Endodermal cell (in vitro differentiated cells): ENCODE measurements at regions not wholly inside any gene's neighbourhood (a gene's known extent, or its start where the extent isn't known, plus 50 kb on each side); places are given as distances from the start of the nearest gene placed in this dataset.
A peak's percentile ranks its signal among the peaks of the same experiment; 100 is the strongest.

Experiments
- DNase-seq: peaks from one replicate; pipeline ENCODE4 v3.0.0-alpha.2; 2017
- H3K27ac ChIP-seq: 2 replicates; pipeline ENCODE4 v1.5.1; 2013; ENCODE audit warnings: mild to moderate bottlenecking, low read depth, low read length, moderate library complexity
- H3K27me3 ChIP-seq: 2 replicates; pipeline ENCODE4 v1.6.1; 2013; ENCODE audit warnings: mild to moderate bottlenecking, low read length, moderate library complexity; ENCODE audit not compliant: insufficient read depth, control insufficient read depth, poor library complexity, severe bottlenecking
- H3K36me3 ChIP-seq: 2 replicates; pipeline ENCODE4 v1.7.0; 2013; ENCODE audit warnings: mild to moderate bottlenecking, low read length, moderate library complexity; ENCODE audit not compliant: control insufficient read depth, insufficient read depth
- H3K4me1 ChIP-seq: one replicate; pipeline ENCODE4 v1.7.0; 2013; ENCODE audit warnings: low read length; ENCODE audit not compliant: control insufficient read depth, insufficient read depth
- H3K4me3 ChIP-seq: 2 replicates; pipeline ENCODE4 v1.5.1; 2013; ENCODE audit warnings: mild to moderate bottlenecking, low read length, moderate library complexity
- H3K9ac ChIP-seq: 2 replicates; pipeline ENCODE4 v1.6.1; 2013; ENCODE audit warnings: mild to moderate bottlenecking, low read length, moderate library complexity; ENCODE audit not compliant: poor library complexity, severe bottlenecking; ENCODE audit errors: extremely low read depth
- H3K9me3 ChIP-seq: 2 replicates; pipeline ENCODE4 v1.6.1; 2013; ENCODE audit warnings: mild to moderate bottlenecking, low read length, moderate library complexity; ENCODE audit not compliant: control insufficient read depth
- H3K27ac Mint-ChIP-seq: 2 replicates; pipeline ENCODE4 v1.8.0; 2020; ENCODE audit warnings: mixed read lengths
- H3K27me3 Mint-ChIP-seq: 2 replicates; pipeline ENCODE4 v1.8.0; 2021; ENCODE audit warnings: mild to moderate bottlenecking, mixed read lengths; ENCODE audit not compliant: insufficient read depth
- H3K36me3 Mint-ChIP-seq: 2 replicates; pipeline ENCODE4 v1.8.0; 2020; ENCODE audit warnings: low read depth, mixed read lengths
- H3K4me1 Mint-ChIP-seq: 2 replicates; pipeline ENCODE4 v1.8.0; 2020; ENCODE audit warnings: mixed read lengths
- H3K4me3 Mint-ChIP-seq: 2 replicates; pipeline ENCODE4 v1.8.0; 2020; ENCODE audit warnings: mild to moderate bottlenecking, moderate library complexity, mixed read lengths
- H3K9me3 Mint-ChIP-seq: 2 replicates; pipeline ENCODE4 v1.8.0; 2020; ENCODE audit warnings: mild to moderate bottlenecking, mixed read lengths
- CTCF ChIP-seq: fragments of 200-600 bp; sonication (generic); conservative IDR thresholded peaks from 2 replicates; pipeline ENCODE4 v1.5.0; 2021; ENCODE audit warnings: antibody characterized with exemption, mild to moderate bottlenecking
- WGBS, 2 experiments: methylation state at CpG; one replicate each; pipeline versions ENCODE4 v1.1.5 to v1.1.7; 2013; ENCODE audit warnings: missing lambda C conversion rate in 2 of 2, mixed read lengths in 1 of 2; ENCODE audit not compliant: insufficient coverage in 1 of 2, insufficient read length in 1 of 2; 5-methylcytosine and 5-hydroxymethylcytosine counted together

DNA sequence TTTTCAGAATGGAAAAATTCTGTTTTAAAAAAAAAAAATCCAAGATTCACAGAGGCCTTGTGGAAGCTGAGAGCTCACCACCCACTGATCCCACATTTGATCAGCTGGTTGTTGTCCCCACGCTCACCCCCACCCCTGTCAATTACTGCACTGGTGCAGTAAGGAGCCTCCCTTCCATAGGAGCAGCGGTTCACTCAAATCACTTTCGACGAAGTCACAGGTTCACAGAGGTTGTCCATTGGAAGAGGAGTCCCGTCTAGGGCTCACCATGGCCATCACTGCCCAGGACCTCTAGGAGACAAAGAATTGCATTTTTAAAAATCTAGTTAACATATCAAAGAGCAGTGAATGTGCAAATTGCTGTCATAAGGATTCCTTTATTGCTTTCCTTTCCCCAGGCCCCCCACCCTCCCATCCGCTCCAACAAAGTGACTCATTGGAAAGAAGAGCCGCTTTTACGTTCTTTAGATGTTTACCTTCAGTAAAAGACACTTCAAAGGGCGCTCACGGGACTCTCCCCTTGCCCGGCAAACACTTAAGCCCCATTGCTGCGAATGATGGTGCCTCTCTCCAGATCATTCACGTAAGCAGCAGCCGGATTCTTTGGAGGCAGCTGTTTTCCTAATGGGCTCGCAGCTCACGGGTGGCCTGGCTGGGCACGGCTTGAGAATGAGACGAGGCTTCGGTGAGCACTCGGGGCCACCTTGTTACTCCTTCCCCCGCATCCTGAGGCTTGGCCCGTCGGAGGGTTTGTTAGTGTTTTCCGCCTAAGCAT, 165.5 kb upstream of the SALL3 start:
- DNase-seq = no peak
- no peak overlapping the region for H3K4me3 ChIP-seq

GRCh38 chr18:78814766-78815165, 164.9 kb upstream of the SALL3 start:
- H3K9me3 Mint-ChIP-seq = no peaks in the 10 kb centered on the region

More for the DNA sequence above, 165.5 kb upstream of the SALL3 start:
- Mint-ChIP-seq H3K27me3 (peaks cover 33% of the 10 kb centered on the region), H3K27ac (no peak overlapping the region), H3K4me3 (peak overlapping the region; percentile 12), H3K4me1 (peaks cover 24% of the 10 kb centered on the region), H3K9me3 (no peaks in the 10 kb centered on the region), H3K36me3 (no peaks in the 10 kb centered on the region)
- Histone ChIP-seq H3K27me3 (peaks cover 20% of the 10 kb centered on the region), H3K36me3 (no peaks in the 10 kb centered on the region), H3K4me1 (no peaks in the 10 kb centered on the region), H3K27ac (no peak overlapping the region), H3K9me3 (peaks cover 6% of the 10 kb centered on the region), H3K9ac (no peak overlapping the region)
- no peak for TF ChIP-seq CTCF
- 28 to 47% methylated on average over 17 to 24 of the region's 24 CpGs for WGBS, 2 experiments

DNA sequence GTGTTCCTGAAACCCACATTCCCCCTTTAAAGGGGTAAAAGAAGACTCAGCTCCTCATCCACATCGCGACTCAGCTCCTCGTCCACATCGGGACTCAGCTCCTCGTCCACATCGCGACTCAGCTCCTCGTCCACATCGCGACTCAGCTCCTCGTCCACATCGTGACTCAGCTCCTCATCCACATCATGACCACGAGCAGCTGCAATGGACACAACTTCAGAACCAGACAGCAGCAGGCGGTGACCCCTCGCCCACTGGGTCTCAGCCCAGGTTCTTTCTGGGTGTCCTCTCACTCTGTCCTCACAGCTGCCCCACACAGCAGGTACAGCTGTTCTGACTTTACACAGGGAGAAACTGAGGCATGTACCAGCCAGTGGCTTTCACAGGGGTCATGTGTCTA, 163.5 kb upstream of the SALL3 start:
- no peak for DNase-seq
- no peaks in the 10 kb centered on the region for H3K36me3 Mint-ChIP-seq
- H3K4me1 Mint-ChIP-seq = peaks cover 24% of the 10 kb centered on the region
- Histone ChIP-seq H3K27me3 (peaks cover 20% of the 10 kb centered on the region), H3K36me3 (no peaks in the 10 kb centered on the region), H3K4me1 (no peaks in the 10 kb centered on the region), H3K9me3 (no peaks in the 10 kb centered on the region), H3K27ac (no peak overlapping the region), H3K4me3 (no peak overlapping the region), H3K9ac (no peak overlapping the region)
- H3K27me3 Mint-ChIP-seq = peaks cover 33% of the 10 kb centered on the region
- no peak overlapping the region for H3K27ac Mint-ChIP-seq
- no peaks in the 10 kb centered on the region for H3K9me3 Mint-ChIP-seq
- WGBS, 2 experiments = 96% methylated on average over 13 to 15 of the region's 15 CpGs
- no peak for TF ChIP-seq CTCF
- H3K4me3 Mint-ChIP-seq = no peak overlapping the region

More at GRCh38 chr18:78814766-78815165, 164.9 kb upstream of the SALL3 start:
- Histone ChIP-seq H3K27ac (no peak overlapping the region), H3K9me3 (peaks cover 6% of the 10 kb centered on the region), H3K27me3 (peaks cover 20% of the 10 kb centered on the region), H3K36me3 (no peaks in the 10 kb centered on the region), H3K4me3 (no peak overlapping the region), H3K9ac (no peak overlapping the region), H3K4me1 (no peaks in the 10 kb centered on the region)
- no peak for TF ChIP-seq CTCF
- Mint-ChIP-seq H3K27me3 (peaks cover 33% of the 10 kb centered on the region), H3K4me3 (peak overlapping the region; percentile 12), H3K27ac (no peak overlapping the region), H3K36me3 (no peaks in the 10 kb centered on the region), H3K4me1 (peaks cover 24% of the 10 kb centered on the region)
- 45 to 66% methylated on average over 3 to 14 of the region's 14 CpGs for WGBS, 2 experiments
- no peak for DNase-seq
